Tibial nerve (tissue), 4 donors: ENCODE measurements at regions not wholly inside any gene's neighbourhood (a gene's known extent, or its start where the extent isn't known, plus 50 kb on each side); places are given as distances from the start of the nearest gene placed in this dataset.

Source experiments
- CTCF ChIP-seq, 5 experiments: fragments of 200-600 bp in 3 of 5; fragments of 450-650 bp in 2 of 5; sonication (generic) in 3 of 5; IDR thresholded peaks; one replicate each; pipeline ENCODE4 v1.5.1; 2016 to 2019; ENCODE audit warnings: antibody characterized with exemption in 5 of 5, mild to moderate bottlenecking in 3 of 5, moderate library complexity in 2 of 5
- EP300 ChIP-seq, 2 donors: sonication (generic); formaldehyde crosslinking; IDR thresholded peaks; one replicate each; pipeline ENCODE4 v1.6.1; 2017; ENCODE audit warnings: antibody characterized with exemption in 2 of 2, mild to moderate bottlenecking in 1 of 2
- POLR2A ChIP-seq, 2 donors: fragments of 450-650 bp; IDR thresholded peaks; one replicate each; pipeline ENCODE4 v1.6.1; 2017; ENCODE audit warnings: antibody characterized with exemption in 2 of 2, mild to moderate bottlenecking in 2 of 2, moderate library complexity in 2 of 2

GRCh38 chr10:52997007-52997406, 224.4 kb upstream of the MBL2 start:
- TF ChIP-seq EP300 (IDR thresholded peaks at IDR 0.05) (no peak), POLR2A (IDR thresholded peaks at IDR 0.05) (no peak), CTCF (IDR thresholded peaks at IDR 0.05) (no peak)
